ENCODE measurements at regions not wholly inside any gene's neighbourhood (a gene's known extent, or its start where the extent isn't known, plus 50 kb on each side); places are given as distances from the start of the nearest gene placed in this dataset.
"Not testable (repeated sequence)": the region's sequence is repeated elsewhere in the genome, so short reads cannot be mapped to it uniquely, and the experiment has no call there.

DNA sequence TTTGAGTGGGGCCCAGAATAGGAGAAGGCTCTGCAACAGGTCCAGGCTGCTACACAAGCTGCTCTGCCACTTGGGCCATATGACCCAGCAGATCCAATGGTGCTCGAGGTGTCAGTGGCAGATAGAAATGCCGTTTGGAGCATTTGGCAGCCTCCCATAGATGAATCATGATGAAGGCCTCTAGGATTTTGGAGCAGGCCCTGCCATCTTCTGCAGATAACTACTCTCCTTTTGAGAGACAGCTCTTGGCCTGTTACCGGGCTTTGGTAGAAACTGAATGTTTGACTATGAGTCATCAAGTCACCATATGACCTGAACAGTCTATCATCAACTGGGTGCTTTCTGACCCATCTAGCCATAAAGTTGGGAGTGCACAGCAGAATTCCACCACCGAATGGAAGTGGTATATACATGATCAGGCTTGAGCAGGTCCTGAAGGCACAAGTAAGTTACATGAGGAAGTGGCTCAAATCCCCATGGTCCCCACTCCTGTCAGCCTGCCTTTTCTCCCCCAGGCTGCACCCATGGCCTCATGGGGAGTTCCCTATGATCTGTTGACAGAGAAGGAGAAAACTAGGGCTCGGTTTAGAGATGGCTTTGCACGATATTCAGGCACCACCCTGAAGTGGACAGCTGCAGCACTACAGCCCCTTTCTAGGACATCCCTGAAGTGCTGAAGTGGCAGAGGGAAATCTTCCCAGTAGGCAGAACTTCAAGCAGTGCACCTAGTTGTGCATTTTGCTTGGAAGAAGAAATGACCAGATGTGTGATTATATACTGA, 971.4 kb downstream of the MCTP2 start:
- Histone ChIP-seq H3K18ac (ENCODE audit: low read length) (no peak overlapping the region), H3K14ac (ENCODE audit: low read length) (no peak overlapping the region), H3K27me3 (ENCODE audit: insufficient read depth, low read length) (no peaks in the 10 kb centered on the region), H2AFZ (ENCODE audit: insufficient read depth, low read length, poor library complexity) (no peak overlapping the region), H4K91ac (ENCODE audit: low read depth, low read length) (no peak overlapping the region), H3K79me2 (ENCODE audit: control insufficient read depth, insufficient read depth, low read length, poor library complexity) (no peaks in the 10 kb centered on the region), H3K36me3 (ENCODE audit: control insufficient read depth in 1 of 2, insufficient read depth in 2 of 2, low read length in 2 of 2) (no peaks in the 10 kb centered on the region), H4K8ac (ENCODE audit: low read depth, low read length) (no peak overlapping the region), H3K23ac (ENCODE audit: low read length) (no peak overlapping the region), H3K4me3 (ENCODE audit: low read depth, low read length) (no peak overlapping the region), H3K4me1 (ENCODE audit: control insufficient read depth in 1 of 2, insufficient read depth in 2 of 2, low read length in 2 of 2) (no peaks in the 10 kb centered on the region), H3K9ac (ENCODE audit: low read length) (no peak overlapping the region), H2AK5ac (ENCODE audit: low read length) (no peak overlapping the region), H2BK5ac (ENCODE audit: low read depth, low read length, poor library complexity) (no peak overlapping the region), H3K9me3 (ENCODE audit: insufficient read depth, low read depth, low read length) (peaks cover 2% of the 10 kb centered on the region), H3K4me2 (ENCODE audit: low read length) (no peak overlapping the region), H4K12ac (ENCODE audit: low read depth, low read length) (no peak overlapping the region), H2BK120ac (ENCODE audit: insufficient read depth, low read length, poor library complexity) (no peak overlapping the region), H3K4ac (ENCODE audit: low read depth, low read length) (no peak overlapping the region), H2BK12ac (ENCODE audit: low read length) (no peak overlapping the region), H3K79me1 (ENCODE audit: low read length) (no peaks in the 10 kb centered on the region), H3K27ac (ENCODE audit: low read depth, low read length) (no peak overlapping the region)
- DNase-seq = no peak
- WGBS (ENCODE audit: extremely low coverage, insufficient coverage, insufficient read length) = no CpG with 5 or more reads among the region's 6 CpGs

DNA sequence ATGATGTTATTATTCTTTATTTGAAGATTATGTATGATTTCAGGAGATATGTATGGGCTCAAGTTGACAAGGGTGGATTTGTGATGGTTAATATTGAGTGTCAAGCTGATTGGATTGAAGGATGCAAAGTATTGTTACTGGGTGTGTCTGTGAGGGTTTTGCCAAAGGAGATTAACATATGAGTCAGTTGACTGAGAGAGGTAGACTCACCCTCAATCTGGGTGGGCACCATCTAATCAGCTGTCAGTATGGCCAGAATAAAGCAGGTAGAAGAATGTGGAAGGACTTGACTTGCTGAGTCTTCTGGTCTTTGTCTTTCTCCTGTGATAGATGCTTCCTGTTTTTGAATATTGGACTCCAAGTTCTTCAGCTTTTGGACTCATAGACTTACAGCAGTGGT, 973.7 kb downstream of the MCTP2 start:
- H3K27ac ChIP-seq (ENCODE audit: low read depth, low read length) = no peak overlapping the region
- H4K91ac ChIP-seq (ENCODE audit: low read depth, low read length) = no peak overlapping the region
- no peak overlapping the region for H3K4ac ChIP-seq (ENCODE audit: low read depth, low read length)
- no peak overlapping the region for H2AK5ac ChIP-seq (ENCODE audit: low read length)
- no peaks in the 10 kb centered on the region for H3K4me1 ChIP-seq (ENCODE audit: control insufficient read depth in 1 of 2, insufficient read depth in 2 of 2, low read length in 2 of 2)
- no peak overlapping the region for H4K8ac ChIP-seq (ENCODE audit: low read depth, low read length)
- H3K4me3 ChIP-seq (ENCODE audit: low read depth, low read length) = no peak overlapping the region
- no peak overlapping the region for H3K9ac ChIP-seq (ENCODE audit: low read length)
- H2BK5ac ChIP-seq (ENCODE audit: low read depth, low read length, poor library complexity) = no peak overlapping the region
- H3K14ac ChIP-seq (ENCODE audit: low read length) = no peak overlapping the region
- no peaks in the 10 kb centered on the region for H3K79me2 ChIP-seq (ENCODE audit: control insufficient read depth, insufficient read depth, low read length, poor library complexity)
- H2BK12ac ChIP-seq (ENCODE audit: low read length) = no peak overlapping the region
- H2AFZ ChIP-seq (ENCODE audit: insufficient read depth, low read length, poor library complexity) = no peak overlapping the region
- no peak overlapping the region for H2BK120ac ChIP-seq (ENCODE audit: insufficient read depth, low read length, poor library complexity)
- no peak overlapping the region for H3K18ac ChIP-seq (ENCODE audit: low read length)
- no peak overlapping the region for H3K23ac ChIP-seq (ENCODE audit: low read length)
- H3K36me3 ChIP-seq (ENCODE audit: control insufficient read depth in 1 of 2, insufficient read depth in 2 of 2, low read length in 2 of 2) = no peaks in the 10 kb centered on the region
- no peaks in the 10 kb centered on the region for H3K79me1 ChIP-seq (ENCODE audit: low read length)
- H3K4me2 ChIP-seq (ENCODE audit: low read length) = no peak overlapping the region
- no peak overlapping the region for H4K12ac ChIP-seq (ENCODE audit: low read depth, low read length)
- no peaks in the 10 kb centered on the region for H3K27me3 ChIP-seq (ENCODE audit: insufficient read depth, low read length)
- DNase-seq = no peak
- H3K9me3 ChIP-seq (ENCODE audit: insufficient read depth, low read depth, low read length) = peaks cover 2% of the 10 kb centered on the region

DNA sequence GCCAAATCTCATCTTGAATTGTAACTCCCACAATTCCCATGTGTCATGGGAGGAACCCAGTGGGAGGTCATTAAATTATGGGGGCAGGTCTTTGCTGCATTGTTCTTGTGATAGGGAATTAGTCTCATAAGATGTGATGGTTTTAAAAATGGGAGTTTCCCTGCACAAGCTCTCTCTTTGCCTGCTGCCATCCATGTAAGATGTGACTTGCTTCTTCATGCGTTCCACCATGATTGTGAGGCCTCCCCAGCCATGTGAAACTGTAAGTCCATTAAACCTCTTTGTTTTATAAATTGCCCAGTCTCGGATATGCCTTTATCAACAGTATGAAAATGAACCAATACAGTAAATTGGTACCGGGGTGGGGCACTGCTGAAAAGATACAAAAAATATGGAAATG, 974.5 kb downstream of the MCTP2 start:
- not testable (repeated sequence) for H2AFZ ChIP-seq (ENCODE audit: insufficient read depth, low read length, poor library complexity); H3K4ac ChIP-seq (ENCODE audit: low read depth, low read length); H2BK12ac ChIP-seq (ENCODE audit: low read length); H3K4me2 ChIP-seq (ENCODE audit: low read length); H4K12ac ChIP-seq (ENCODE audit: low read depth, low read length); DNase-seq; H3K18ac ChIP-seq (ENCODE audit: low read length); H3K9ac ChIP-seq (ENCODE audit: low read length); H3K27me3 ChIP-seq (ENCODE audit: insufficient read depth, low read length); H4K8ac ChIP-seq (ENCODE audit: low read depth, low read length); H3K79me1 ChIP-seq (ENCODE audit: low read length); H3K23ac ChIP-seq (ENCODE audit: low read length); H4K91ac ChIP-seq (ENCODE audit: low read depth, low read length); H2AK5ac ChIP-seq (ENCODE audit: low read length); H3K27ac ChIP-seq (ENCODE audit: low read depth, low read length); H2BK5ac ChIP-seq (ENCODE audit: low read depth, low read length, poor library complexity); H3K36me3 ChIP-seq (ENCODE audit: control insufficient read depth in 1 of 2, insufficient read depth in 2 of 2, low read length in 2 of 2); H3K9me3 ChIP-seq (ENCODE audit: insufficient read depth, low read depth, low read length); H2BK120ac ChIP-seq (ENCODE audit: insufficient read depth, low read length, poor library complexity); H3K4me1 ChIP-seq (ENCODE audit: control insufficient read depth in 1 of 2, insufficient read depth in 2 of 2, low read length in 2 of 2); H3K14ac ChIP-seq (ENCODE audit: low read length); H3K4me3 ChIP-seq (ENCODE audit: low read depth, low read length); H3K79me2 ChIP-seq (ENCODE audit: control insufficient read depth, insufficient read depth, low read length, poor library complexity)
- no CpG with 5 or more reads among the region's 3 CpGs for WGBS (ENCODE audit: extremely low coverage, insufficient coverage, insufficient read length)

DNA sequence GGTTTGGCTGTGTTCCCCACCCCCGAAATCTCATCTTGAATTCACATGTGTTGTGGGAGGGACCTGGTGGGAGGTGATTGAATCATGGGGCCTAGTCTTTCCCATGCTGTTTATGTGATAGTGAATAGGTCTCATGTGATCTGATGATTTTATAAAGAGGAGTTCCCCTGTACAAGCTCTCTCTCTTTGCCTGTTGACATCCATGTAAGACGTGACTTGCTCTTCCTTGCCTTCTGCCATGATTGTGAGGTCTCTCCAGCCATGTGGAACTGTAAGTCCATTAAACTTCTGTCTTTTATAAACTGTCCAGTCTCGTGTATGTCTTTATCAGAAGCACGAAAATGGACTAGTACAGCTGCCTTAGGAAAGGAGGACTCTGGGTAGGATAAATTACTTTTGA, 976.7 kb downstream of the MCTP2 start:
- Histone ChIP-seq H3K36me3 (ENCODE audit: control insufficient read depth in 1 of 2, insufficient read depth in 2 of 2, low read length in 2 of 2) (no peaks in the 10 kb centered on the region), H2AFZ (ENCODE audit: insufficient read depth, low read length, poor library complexity) (no peak overlapping the region), H3K23ac (ENCODE audit: low read length) (no peak overlapping the region), H3K79me2 (ENCODE audit: control insufficient read depth, insufficient read depth, low read length, poor library complexity) (no peaks in the 10 kb centered on the region), H3K27me3 (ENCODE audit: insufficient read depth, low read length) (no peaks in the 10 kb centered on the region), H4K91ac (ENCODE audit: low read depth, low read length) (no peak overlapping the region), H4K8ac (ENCODE audit: low read depth, low read length) (no peak overlapping the region), H3K9ac (ENCODE audit: low read length) (no peak overlapping the region), H2BK120ac (ENCODE audit: insufficient read depth, low read length, poor library complexity) (no peak overlapping the region), H3K4me2 (ENCODE audit: low read length) (no peak overlapping the region), H3K4ac (ENCODE audit: low read depth, low read length) (no peak overlapping the region), H3K9me3 (ENCODE audit: insufficient read depth, low read depth, low read length) (peaks cover 2% of the 10 kb centered on the region), H4K12ac (ENCODE audit: low read depth, low read length) (no peak overlapping the region), H2BK12ac (ENCODE audit: low read length) (no peak overlapping the region), H3K14ac (ENCODE audit: low read length) (no peak overlapping the region), H3K4me3 (ENCODE audit: low read depth, low read length) (no peak overlapping the region), H3K27ac (ENCODE audit: low read depth, low read length) (no peak overlapping the region), H3K18ac (ENCODE audit: low read length) (no peak overlapping the region), H2BK5ac (ENCODE audit: low read depth, low read length, poor library complexity) (no peak overlapping the region), H3K79me1 (ENCODE audit: low read length) (no peaks in the 10 kb centered on the region), H2AK5ac (ENCODE audit: low read length) (no peak overlapping the region), H3K4me1 (ENCODE audit: control insufficient read depth in 1 of 2, insufficient read depth in 2 of 2, low read length in 2 of 2) (no peaks in the 10 kb centered on the region)
- no CpG with 5 or more reads among the region's 4 CpGs for WGBS (ENCODE audit: extremely low coverage, insufficient coverage, insufficient read length)
- DNase-seq = no peak

All from trophoblast cell (in vitro differentiated cells and primary cell).